IPS DF 19.7 (cell line): ENCODE measurements at regions not wholly inside any gene's neighbourhood (a gene's known extent, or its start where the extent isn't known, plus 50 kb on each side); places are given as distances from the start of the nearest gene placed in this dataset.
"Not testable (repeated sequence)": the region's sequence is repeated elsewhere in the genome, so short reads cannot be mapped to it uniquely, and the experiment has no call there.

Experiments used
- DNase-seq: peaks from one replicate; pipeline ENCODE4 v3.0.0-alpha.2; 2013; ENCODE audit warnings: low read depth, low spot score

DNA sequence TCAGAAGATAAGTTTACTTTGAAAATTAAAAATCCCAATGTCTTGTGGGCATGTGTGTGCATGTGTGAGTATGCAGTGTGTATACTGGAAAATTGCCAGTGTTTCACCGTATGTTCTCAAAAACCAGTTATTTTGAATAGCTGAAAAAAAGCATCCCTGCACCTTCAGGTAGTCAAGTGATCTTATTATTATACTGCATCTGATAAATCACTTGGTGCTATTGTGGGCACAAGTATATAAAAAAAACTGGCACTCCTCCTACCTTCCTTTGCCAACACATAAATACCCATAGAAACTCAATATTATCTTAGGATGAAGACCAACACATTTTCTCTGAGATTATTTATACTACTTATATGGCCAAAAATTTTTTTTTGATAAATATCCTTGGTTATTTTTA, 91.5 kb upstream of the MAP9 start:
- no peak for DNase-seq

GRCh38 chr4:155450676-155451075, 73.9 kb upstream of the MAP9 start:
- no peak for DNase-seq

- no peak for DNase-seq
Observed at GRCh38 chr4:155445306-155445705, 68.5 kb upstream of the MAP9 start.

GRCh38 chr4:155444721-155445120, 68.0 kb upstream of the MAP9 start:
- DNase-seq: no peak

- DNase-seq: peak; percentile 12
Observed at GRCh38 chr4:155442267-155443105, 65.7 kb upstream of the MAP9 start.

DNA sequence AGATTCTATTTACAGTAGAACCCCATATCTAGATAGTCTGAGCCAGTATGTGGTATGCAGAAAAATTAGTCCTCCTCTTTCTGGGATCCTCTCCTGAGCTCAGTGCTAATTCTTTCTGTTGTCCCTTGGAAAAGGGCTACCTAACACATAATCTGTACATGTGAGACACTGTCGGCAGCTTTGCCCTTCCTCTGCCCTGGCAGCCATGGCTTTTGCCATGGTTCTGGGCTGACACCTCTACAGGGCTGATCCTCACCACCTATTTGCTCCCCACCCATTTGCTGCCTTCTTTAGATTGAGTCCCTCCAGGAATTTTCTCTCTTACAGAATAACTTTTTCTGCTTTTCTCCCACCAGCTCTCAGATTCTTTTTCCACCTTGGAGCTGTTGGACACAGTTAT, 64.7 kb upstream of the MAP9 start:
- DNase-seq: no peak

DNA sequence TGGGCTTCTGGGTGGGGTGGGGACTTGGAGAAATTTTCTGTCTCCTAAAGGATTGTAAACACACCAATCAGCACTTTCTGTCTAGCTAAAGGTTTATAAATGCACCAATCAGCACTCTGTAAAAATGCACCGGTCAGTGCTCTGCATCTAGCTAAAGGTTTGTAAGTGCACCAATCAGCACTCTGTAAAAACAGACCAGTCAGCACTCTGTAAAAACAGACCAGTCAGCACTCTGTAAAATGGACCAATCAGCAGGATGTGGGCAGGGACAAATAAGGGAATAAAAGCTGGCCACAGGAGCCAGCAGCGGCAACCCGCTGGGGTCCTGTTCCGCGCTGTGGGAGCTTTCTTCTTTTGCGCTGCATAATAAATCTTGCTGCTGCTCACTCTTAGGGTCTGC, 63.0 kb upstream of the MAP9 start:
- not testable (repeated sequence) for DNase-seq

DNA sequence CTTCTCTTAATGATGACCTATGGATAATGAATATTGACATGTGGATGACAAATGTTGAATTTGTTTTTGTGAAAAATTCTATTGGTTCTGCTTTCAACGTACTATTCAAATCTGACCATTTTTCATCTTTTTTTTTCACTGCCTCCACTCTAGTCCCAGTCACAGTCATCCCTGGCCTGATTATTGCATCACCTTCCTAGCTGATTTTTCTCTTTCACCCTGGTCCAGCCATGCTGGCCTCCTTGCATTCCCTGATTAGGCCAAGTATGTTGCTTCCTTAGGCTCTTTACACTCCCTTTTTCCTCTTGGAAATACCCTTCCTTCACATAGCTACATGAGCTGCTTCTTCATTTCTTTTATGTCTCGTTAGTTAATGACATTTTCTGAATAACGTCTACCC, 58.1 kb upstream of the MAP9 start:
- DNase-seq: no peak

DNA sequence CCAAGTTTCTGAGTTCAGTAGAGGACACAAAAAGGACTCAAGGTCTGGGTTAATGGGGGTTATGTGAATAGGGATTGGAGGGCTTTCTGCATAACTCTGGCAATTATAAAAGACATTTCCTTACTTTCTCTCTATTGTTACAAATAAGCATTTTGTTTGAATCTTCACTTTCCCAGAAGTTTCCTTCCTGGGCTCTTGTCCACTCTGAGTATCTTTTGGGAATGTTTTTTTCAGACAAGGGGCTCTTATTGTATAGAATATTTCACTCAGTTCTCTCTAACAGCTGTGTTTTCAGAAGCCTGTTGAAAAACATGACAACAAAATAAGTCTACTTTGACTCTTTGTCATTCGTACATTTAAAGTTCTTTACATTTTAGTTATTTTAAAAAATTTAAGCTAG, 57.6 kb upstream of the MAP9 start:
- DNase-seq: no peak

DNA sequence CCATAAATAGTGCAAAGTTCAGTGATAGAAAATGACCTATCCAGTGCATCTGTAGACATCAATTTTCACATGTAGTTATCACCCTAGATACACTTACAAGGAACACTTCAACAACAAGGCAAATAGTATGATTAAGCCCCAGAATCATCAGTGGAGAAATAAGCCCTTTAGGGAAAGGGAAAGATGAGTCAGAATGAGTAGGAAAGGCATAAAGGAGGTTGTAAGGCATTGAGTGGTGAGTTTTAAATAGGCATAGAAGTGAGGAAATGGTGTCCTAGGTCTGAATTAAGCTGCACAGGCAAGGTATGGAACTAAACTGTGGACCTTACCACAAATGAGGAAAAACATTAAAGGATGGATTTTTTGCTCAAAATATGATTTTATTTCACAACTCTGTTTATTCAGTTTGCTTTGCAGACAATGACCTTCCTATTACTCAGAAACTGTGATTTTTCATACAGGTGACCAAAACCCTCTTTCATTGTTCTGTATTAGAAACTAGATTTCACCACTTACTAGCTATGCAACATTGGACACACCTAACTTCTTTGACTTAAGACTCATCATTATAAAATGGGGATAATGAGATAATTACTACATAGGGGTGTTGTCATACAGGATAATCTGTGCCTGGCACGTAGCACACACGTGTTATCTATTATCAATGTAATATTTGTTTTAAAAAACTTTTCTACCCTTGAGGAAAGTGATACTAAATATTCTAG, 57.0 kb upstream of the MAP9 start:
- no peak for DNase-seq

DNA sequence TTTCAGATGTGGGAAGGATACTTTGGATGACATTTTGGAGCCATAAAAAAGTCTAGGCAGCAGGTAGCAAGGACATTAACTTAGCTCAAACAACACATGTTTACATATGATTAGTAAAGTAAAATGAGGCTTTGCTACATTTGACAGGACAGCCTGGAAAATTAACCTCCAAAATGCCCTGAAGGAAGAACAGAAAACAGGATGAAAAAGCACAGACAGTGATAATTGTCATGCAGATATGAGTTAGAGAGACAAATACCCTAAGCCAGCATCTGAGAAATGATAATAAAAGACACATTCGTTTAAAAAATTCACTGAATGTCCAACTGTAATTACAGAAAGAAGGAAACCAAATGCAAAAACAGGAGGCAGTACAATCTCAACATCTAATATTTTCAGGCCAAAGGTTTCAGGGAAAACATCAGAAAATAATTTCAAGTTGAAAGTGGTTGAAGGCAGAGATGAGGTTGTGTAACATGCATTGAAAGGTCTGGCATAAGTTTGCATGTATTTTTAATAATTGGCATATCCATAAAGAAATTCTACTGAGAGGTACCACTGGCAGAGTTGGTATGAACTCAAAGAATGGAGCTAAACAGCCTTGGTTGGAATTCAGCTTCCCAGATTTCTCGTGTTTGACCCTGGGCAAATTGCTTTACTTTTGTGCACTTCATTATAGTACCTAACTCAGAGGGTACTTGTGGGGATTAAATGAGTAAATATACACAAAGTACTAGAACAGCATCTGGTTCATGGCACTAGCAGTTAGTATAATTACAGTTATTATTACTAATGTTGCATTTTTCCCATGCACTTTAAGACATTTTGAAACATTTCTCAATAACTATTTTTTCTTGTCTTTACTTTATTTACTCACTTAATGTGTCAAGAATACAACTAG, 54.4 kb upstream of the MAP9 start:
- no peak for DNase-seq

DNA sequence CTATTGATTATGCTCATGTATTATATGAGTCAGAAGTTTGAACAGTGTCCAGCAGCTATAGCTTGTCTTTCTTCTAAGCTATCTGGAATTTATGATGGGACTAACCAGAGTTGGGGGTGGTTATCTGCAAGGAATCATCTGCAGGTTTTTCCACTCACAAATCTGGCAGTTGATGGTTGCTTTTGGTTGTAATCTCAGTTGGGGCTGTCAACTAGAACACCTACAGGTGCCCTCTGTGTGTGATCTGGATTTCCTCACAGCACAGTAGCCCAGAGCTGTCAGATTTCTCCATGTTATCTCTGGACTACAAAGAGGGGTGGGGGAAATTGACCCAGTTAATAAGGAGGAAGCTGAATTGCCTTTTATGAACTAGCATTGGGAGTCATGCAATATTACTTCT, 51.4 kb upstream of the MAP9 start:
- DNase-seq: no peak

DNA sequence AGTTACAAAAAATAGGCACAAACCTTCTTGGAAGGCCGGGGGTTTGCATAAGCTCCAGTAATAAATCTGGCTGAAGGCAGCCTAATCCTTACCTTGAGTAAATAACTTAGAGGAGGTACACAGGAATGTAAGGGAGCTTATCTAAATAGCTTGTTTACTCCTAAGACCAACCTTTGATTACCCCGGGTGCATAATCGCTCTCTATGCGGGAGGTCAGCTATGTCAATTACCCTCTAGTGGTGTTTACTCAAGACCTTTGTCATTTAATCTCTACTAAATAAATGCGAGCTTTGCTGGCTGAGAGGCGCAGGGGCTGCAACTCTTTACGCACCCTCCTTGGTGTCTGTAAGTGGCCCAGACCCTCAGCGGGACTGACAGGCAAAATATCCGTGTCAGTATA, 50.2 kb upstream of the MAP9 start:
- DNase-seq: peak; percentile 67
